Neuronal stem cell (in vitro differentiated cells): ENCODE measurements at regions not wholly inside any gene's neighbourhood (a gene's known extent, or its start where the extent isn't known, plus 50 kb on each side); places are given as distances from the start of the nearest gene placed in this dataset. TPM values are rescaled to one million over a fixed set of nuclear protein-coding genes. Genes with fewer than 3 reads are reported as not detected.

Source experiments
- DNase-seq: peaks from one replicate; pipeline ENCODE4 v3.0.0-alpha.2; 2013; ENCODE audit warnings: low spot score
- H2AFZ ChIP-seq: one replicate; pipeline ENCODE4 v1.6.1; 2013; ENCODE audit warnings: mild to moderate bottlenecking, low read length, inconsistent platforms
- H2AK5ac ChIP-seq: 2 replicates; pipeline ENCODE4 v1.6.1; 2013; ENCODE audit warnings: low read depth, mild to moderate bottlenecking, inconsistent platforms, low read length, moderate library complexity, mixed read lengths
- H2BK120ac ChIP-seq: 2 replicates; pipeline ENCODE4 v1.6.1; 2013; ENCODE audit warnings: low read depth, mild to moderate bottlenecking, inconsistent platforms, low read length, moderate library complexity, mixed read lengths
- H2BK12ac ChIP-seq: one replicate; pipeline ENCODE4 v1.6.1; 2013; ENCODE audit warnings: low read length, inconsistent platforms
- H2BK15ac ChIP-seq: 2 replicates; pipeline ENCODE4 v1.6.1; 2013; ENCODE audit warnings: mild to moderate bottlenecking, low read length, inconsistent platforms, mixed read lengths
- H2BK5ac ChIP-seq: one replicate; pipeline ENCODE4 v1.6.1; 2013; ENCODE audit warnings: inconsistent platforms, mild to moderate bottlenecking, low read length, moderate library complexity
- H3K14ac ChIP-seq: one replicate; pipeline ENCODE4 v1.6.1; 2013; ENCODE audit warnings: low read length, inconsistent platforms
- H3K18ac ChIP-seq: 2 replicates; pipeline ENCODE4 v1.6.1; 2013; ENCODE audit warnings: low read length, inconsistent platforms
- H3K23ac ChIP-seq: 2 replicates; pipeline ENCODE4 v1.6.1; 2013; ENCODE audit warnings: low read depth, mild to moderate bottlenecking, mixed read lengths, low read length, inconsistent platforms; ENCODE audit not compliant: poor library complexity
- H3K27ac ChIP-seq: replicated peaks from 3 replicates; pipeline ENCODE4 v1.5.1; 2013; ENCODE audit warnings: low read length, inconsistent platforms
- H3K27me3 ChIP-seq, 3 experiments: 2 replicates each; pipeline ENCODE4 v1.6.1; 2013; ENCODE audit warnings: low read length in 3 of 3, mild to moderate bottlenecking in 2 of 3, inconsistent platforms in 1 of 3, low read depth in 1 of 3, mixed read lengths in 1 of 3, moderate library complexity in 1 of 3; ENCODE audit not compliant: control insufficient read depth in 3 of 3, insufficient read depth in 3 of 3
- H3K36me3 ChIP-seq, 2 donors: replicated peaks in 1 of 2; 2 replicates each; pipeline ENCODE4 v1.6.1; 2013; ENCODE audit warnings: low read length in 2 of 2; ENCODE audit not compliant: control insufficient read depth in 2 of 2, insufficient read depth in 2 of 2
- H3K4ac ChIP-seq: 2 replicates; pipeline ENCODE4 v1.6.1; 2013; ENCODE audit warnings: inconsistent platforms, mild to moderate bottlenecking, low read length, moderate library complexity
- H3K4me1 ChIP-seq, 2 donors: 1 replicate in 1 of 2; 2 replicates in 1 of 2; pipeline ENCODE4 v1.6.1; 2013; ENCODE audit warnings: low read length in 2 of 2, low read depth in 1 of 2; ENCODE audit not compliant: control insufficient read depth in 2 of 2, insufficient read depth in 1 of 2
- H3K4me2 ChIP-seq: one replicate; pipeline ENCODE4 v1.6.1; 2013; ENCODE audit warnings: mild to moderate bottlenecking, low read length, inconsistent platforms; ENCODE audit not compliant: insufficient read depth, poor library complexity, severe bottlenecking
- H3K4me3 ChIP-seq, 2 donors: 2 replicates each; pipeline ENCODE4 v1.5.1; 2013; ENCODE audit warnings: low read length in 2 of 2, mild to moderate bottlenecking in 2 of 2, inconsistent platforms in 1 of 2, moderate library complexity in 1 of 2
- H3K79me1 ChIP-seq: one replicate; pipeline ENCODE4 v1.6.1; 2013; ENCODE audit warnings: low read depth, mild to moderate bottlenecking, inconsistent platforms, low read length, moderate library complexity
- H3K9ac ChIP-seq: one replicate; pipeline ENCODE4 v1.6.1; 2013; ENCODE audit warnings: mild to moderate bottlenecking, low read depth, low read length, inconsistent platforms; ENCODE audit not compliant: poor library complexity
- H3K9me3 ChIP-seq, 2 donors: replicated peaks in 1 of 2; 2 replicates each; pipeline versions ENCODE3 to v1.6.1; 2013; ENCODE audit warnings: low read length in 2 of 2, mild to moderate bottlenecking in 2 of 2, inconsistent platforms in 1 of 2, low read depth in 1 of 2, mixed read lengths in 1 of 2, moderate library complexity in 1 of 2; ENCODE audit not compliant: control insufficient read depth in 2 of 2, insufficient read depth in 1 of 2
- H4K8ac ChIP-seq: one replicate; pipeline ENCODE4 v1.6.1; 2013; ENCODE audit warnings: low read depth, mild to moderate bottlenecking, inconsistent platforms, low read length, moderate library complexity
- H4K91ac ChIP-seq: one replicate; pipeline ENCODE4 v1.6.1; 2013; ENCODE audit warnings: low read length, low read depth, mild to moderate bottlenecking, inconsistent platforms; ENCODE audit not compliant: poor library complexity
- small RNA-seq: library from polyadenylated mRNA; stranded (forward); fragments of <200 nt; extraction: miRNeasy Mini kit (QIAGEN cat#:217004); gene quantifications from one replicate; pipeline ENCODE3, GENCODE V24; 2013; ENCODE audit not compliant: insufficient read depth

DNA sequence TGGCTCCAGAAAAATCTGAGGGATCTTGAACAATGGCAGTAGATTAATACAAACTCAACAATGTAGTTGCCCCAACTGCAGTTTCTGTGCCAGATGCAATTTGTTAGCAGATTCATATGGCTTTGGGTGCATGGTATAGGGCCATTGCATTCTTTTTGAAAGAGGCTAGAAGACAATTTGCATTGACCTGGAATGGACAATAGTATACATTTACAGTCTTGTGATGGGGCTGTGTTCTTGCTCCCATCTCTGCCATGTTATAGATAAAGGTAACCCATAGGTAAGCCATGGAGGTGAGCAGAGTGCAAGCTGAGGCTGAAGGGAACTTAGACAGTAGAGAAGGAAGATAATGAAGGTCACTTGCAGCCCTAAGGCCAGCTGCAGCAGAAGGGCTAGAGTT lies 50.1 kb upstream of the DIO3 start:
- Histone ChIP-seq H2BK120ac (no peak overlapping the region), H3K4me1 (peaks cover 0 to 5% of the 10 kb centered on the region in 2 donors), H2BK12ac (no peak overlapping the region), H2BK15ac (no peak overlapping the region), H3K4me2 (no peak overlapping the region), H3K9me3 (peaks cover 0 to 9% of the 10 kb centered on the region in 2 donors), H4K91ac (no peak overlapping the region), H3K9ac (no peak overlapping the region), H3K23ac (no peak overlapping the region), H3K27ac (no peak overlapping the region), H3K27me3 (peaks cover 0 to 7% (median 0%) of the 10 kb centered on the region in 3 experiments), H3K36me3 (no peaks in the 10 kb centered on the region), H3K14ac (no peak overlapping the region), H2BK5ac (no peak overlapping the region), H3K4me3 (no peak overlapping the region), H3K18ac (no peak overlapping the region), H2AFZ (no peak overlapping the region), H3K79me1 (no peaks in the 10 kb centered on the region), H4K8ac (no peak overlapping the region), H3K4ac (no peak overlapping the region), H2AK5ac (no peak overlapping the region)
- no peak for DNase-seq

Small RNA genes in the stretch of these regions (small RNA-seq; reads per million reads assigned to genes)
- gene MIR1185-1 (103 reads per million, percentile 96 among the genes with 10 or more reads in this experiment), gene MIR1185-2 (19.7 reads per million, percentile 79 among the genes with 10 or more reads in this experiment), gene MIR1193 (2.4 reads per million), gene MIR1197 (22.9 reads per million, percentile 82 among the genes with 10 or more reads in this experiment), gene MIR134 (469 reads per million, percentile 98 among the genes with 10 or more reads in this experiment), gene MIR154 (26.0 reads per million, percentile 85 among the genes with 10 or more reads in this experiment), gene MIR299 (248 reads per million, percentile 98 among the genes with 10 or more reads in this experiment), gene MIR300 (not detected), gene MIR323A (572 reads per million, percentile 98 among the genes with 10 or more reads in this experiment), gene MIR323B (183 reads per million, percentile 97 among the genes with 10 or more reads in this experiment), gene MIR329-1 (not detected), gene MIR329-2 (not detected), gene MIR369 (202 reads per million, percentile 97 among the genes with 10 or more reads in this experiment), gene MIR377 (132 reads per million, percentile 97 among the genes with 10 or more reads in this experiment), gene MIR379 (144 reads per million, percentile 97 among the genes with 10 or more reads in this experiment), gene MIR380 (59.5 reads per million, percentile 94 among the genes with 10 or more reads in this experiment), gene MIR381 (459 reads per million, percentile 98 among the genes with 10 or more reads in this experiment), gene MIR409 (4,075 reads per million, percentile 99 among the genes with 10 or more reads in this experiment), gene MIR411 (2,765 reads per million, percentile 99 among the genes with 10 or more reads in this experiment), gene MIR412 (24.4 reads per million, percentile 84 among the genes with 10 or more reads in this experiment), gene MIR485 (291 reads per million, percentile 98 among the genes with 10 or more reads in this experiment), gene MIR487A (156 reads per million, percentile 97 among the genes with 10 or more reads in this experiment), gene MIR487B (475 reads per million, percentile 98 among the genes with 10 or more reads in this experiment), gene MIR494 (123 reads per million, percentile 97 among the genes with 10 or more reads in this experiment), gene MIR495 (80.0 reads per million, percentile 95 among the genes with 10 or more reads in this experiment), gene MIR496 (8.7 reads per million, percentile 50 among the genes with 10 or more reads in this experiment), gene MIR539 (52.0 reads per million, percentile 93 among the genes with 10 or more reads in this experiment), gene MIR541 (12.6 reads per million, percentile 66 among the genes with 10 or more reads in this experiment), gene MIR543 (263 reads per million, percentile 98 among the genes with 10 or more reads in this experiment), gene MIR544A (not detected), gene MIR654 (3,548 reads per million, percentile 99 among the genes with 10 or more reads in this experiment), gene MIR655 (12.6 reads per million, percentile 66 among the genes with 10 or more reads in this experiment), gene MIR656 (17.0 reads per million, percentile 76 among the genes with 10 or more reads in this experiment), gene MIR668 (24.0 reads per million, percentile 83 among the genes with 10 or more reads in this experiment), gene MIR758 (429 reads per million, percentile 98 among the genes with 10 or more reads in this experiment), gene MIR889 (409 reads per million, percentile 98 among the genes with 10 or more reads in this experiment), gene RF00012 (not detected), gene RF00181 (not detected), gene SNORD114-10 (34.3 reads per million, percentile 89 among the genes with 10 or more reads in this experiment), gene SNORD114-11 (6.3 reads per million, percentile 33 among the genes with 10 or more reads in this experiment), gene SNORD114-12 (79.6 reads per million, percentile 95 among the genes with 10 or more reads in this experiment), gene SNORD114-13 (11.0 reads per million, percentile 61 among the genes with 10 or more reads in this experiment), gene SNORD114-14 (24.0 reads per million, percentile 83 among the genes with 10 or more reads in this experiment), gene SNORD114-15 (173 reads per million, percentile 97 among the genes with 10 or more reads in this experiment), gene SNORD114-16 (not detected), gene SNORD114-17 (91.9 reads per million, percentile 96 among the genes with 10 or more reads in this experiment), gene SNORD114-18 (not detected), gene SNORD114-19 (not detected), gene SNORD114-20 (46.5 reads per million, percentile 92 among the genes with 10 or more reads in this experiment), gene SNORD114-21 (175 reads per million, percentile 97 among the genes with 10 or more reads in this experiment), gene SNORD114-22 (3,611 reads per million, percentile 99 among the genes with 10 or more reads in this experiment), gene SNORD114-23 (27.6 reads per million, percentile 86 among the genes with 10 or more reads in this experiment), gene SNORD114-24 (289 reads per million, percentile 98 among the genes with 10 or more reads in this experiment), gene SNORD114-25 (22.1 reads per million, percentile 81 among the genes with 10 or more reads in this experiment), gene SNORD114-26 (not detected), gene SNORD114-27 (not detected), gene SNORD114-28 (13.8 reads per million, percentile 69 among the genes with 10 or more reads in this experiment), gene SNORD114-29 (1.6 reads per million), gene SNORD114-30 (not detected), gene SNORD114-31 (not detected), gene SNORD114-5 (not detected), gene SNORD114-6 (not detected), gene SNORD114-7 (1.6 reads per million), gene SNORD114-9 (1,551 reads per million, percentile 99 among the genes with 10 or more reads in this experiment)
